Hepatocyte (in vitro differentiated cells): ENCODE measurements at regions not wholly inside any gene's neighbourhood (a gene's known extent, or its start where the extent isn't known, plus 50 kb on each side); places are given as distances from the start of the nearest gene placed in this dataset.

Experiments
- EZH2 ChIP-seq: fragments of 200-600 bp; sonication (generic); IDR thresholded peaks from 2 replicates; pipeline ENCODE4 v1.6.1; 2016; ENCODE audit warnings: antibody characterized with exemption, mild to moderate bottlenecking, borderline replicate concordance
- EZH2phosphoT487 ChIP-seq: fragments of 200-600 bp; sonication (generic); IDR thresholded peaks from one replicate; pipeline ENCODE4 v1.6.1; 2018; ENCODE audit warnings: antibody characterized with exemption, mild to moderate bottlenecking, low read depth, moderate library complexity; ENCODE audit not compliant: unreplicated experiment, severe bottlenecking
- TF ChIP-seq, protein P1 (sequence below): fragments of 200-600 bp; sonication (generic); IDR thresholded peaks from 2 replicates; pipeline ENCODE4 v1.5.1; 2016; ENCODE audit warnings: antibody characterized with exemption, mild to moderate bottlenecking; ENCODE audit not compliant: poor library complexity

DNA sequence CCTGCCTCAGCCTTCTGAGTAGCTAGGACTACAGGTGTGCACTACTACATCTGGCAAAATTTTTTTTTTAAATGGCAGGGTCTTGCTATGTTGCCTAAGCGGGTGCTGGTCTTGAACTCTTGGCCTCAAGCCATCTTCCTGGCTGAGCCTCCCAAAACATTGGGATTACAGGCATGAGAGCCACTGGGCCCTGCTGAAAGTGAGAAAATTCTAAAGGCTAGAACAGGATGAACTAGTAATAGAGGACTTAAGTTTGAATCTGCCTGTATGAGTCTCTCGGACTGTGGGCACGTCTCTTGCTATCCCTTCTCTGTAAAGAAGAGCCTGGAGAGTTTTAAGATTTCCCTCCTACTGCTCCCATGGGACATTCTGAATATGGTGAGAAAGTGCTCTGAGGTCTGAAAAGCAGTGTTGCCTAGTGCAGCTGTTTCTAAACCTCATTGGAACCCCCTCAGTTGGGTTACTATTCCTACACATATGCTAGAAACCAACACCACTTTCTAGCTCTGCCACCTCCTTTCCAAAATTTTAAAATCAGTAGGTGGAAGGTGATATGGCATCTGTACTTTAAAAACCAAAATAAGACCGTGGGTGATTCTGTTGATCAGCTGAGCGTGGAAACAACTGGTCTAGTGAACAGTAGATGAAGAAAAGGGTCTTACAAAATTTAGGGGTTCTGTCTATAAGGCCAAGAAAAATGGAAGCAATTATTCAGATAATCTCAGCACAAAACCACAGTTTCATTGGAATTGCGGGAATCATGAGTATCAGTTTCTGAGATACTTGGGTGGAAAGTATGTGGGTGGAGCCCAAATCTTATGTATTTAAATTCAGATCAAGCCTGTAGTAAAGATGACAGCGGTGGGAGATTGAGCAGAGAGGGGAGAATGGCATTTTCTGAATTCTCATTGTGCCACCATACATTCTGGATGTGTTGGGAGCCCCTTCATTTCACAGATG, 259.8 kb upstream of the CXCR4 start:
- TF ChIP-seq, protein P1, sequence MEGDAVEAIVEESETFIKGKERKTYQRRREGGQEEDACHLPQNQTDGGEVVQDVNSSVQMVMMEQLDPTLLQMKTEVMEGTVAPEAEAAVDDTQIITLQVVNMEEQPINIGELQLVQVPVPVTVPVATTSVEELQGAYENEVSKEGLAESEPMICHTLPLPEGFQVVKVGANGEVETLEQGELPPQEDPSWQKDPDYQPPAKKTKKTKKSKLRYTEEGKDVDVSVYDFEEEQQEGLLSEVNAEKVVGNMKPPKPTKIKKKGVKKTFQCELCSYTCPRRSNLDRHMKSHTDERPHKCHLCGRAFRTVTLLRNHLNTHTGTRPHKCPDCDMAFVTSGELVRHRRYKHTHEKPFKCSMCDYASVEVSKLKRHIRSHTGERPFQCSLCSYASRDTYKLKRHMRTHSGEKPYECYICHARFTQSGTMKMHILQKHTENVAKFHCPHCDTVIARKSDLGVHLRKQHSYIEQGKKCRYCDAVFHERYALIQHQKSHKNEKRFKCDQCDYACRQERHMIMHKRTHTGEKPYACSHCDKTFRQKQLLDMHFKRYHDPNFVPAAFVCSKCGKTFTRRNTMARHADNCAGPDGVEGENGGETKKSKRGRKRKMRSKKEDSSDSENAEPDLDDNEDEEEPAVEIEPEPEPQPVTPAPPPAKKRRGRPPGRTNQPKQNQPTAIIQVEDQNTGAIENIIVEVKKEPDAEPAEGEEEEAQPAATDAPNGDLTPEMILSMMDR: no peak
- TF ChIP-seq EZH2phosphoT487 (no peak), EZH2 (no peak)
